ENCODE measurements at regions not wholly inside any gene's neighbourhood (a gene's known extent, or its start where the extent isn't known, plus 50 kb on each side); places are given as distances from the start of the nearest gene placed in this dataset.

GRCh38 chr14:98146416-98146815 is 1125.6 kb downstream of the BCL11B start:
- POLR2A ChIA-PET: no interaction called here
- peaks cover 4% of the 10 kb centered on the region for H3K9me3 Mint-ChIP-seq
- no peak overlapping the region for H3K4me3 Mint-ChIP-seq
- no peak for DNase-seq (ENCODE audit: low spot score)
- H3K27me3 Mint-ChIP-seq (ENCODE audit: low read depth): no peaks in the 10 kb centered on the region
- no peak overlapping the region; the same call in 1 of the 2 replicates for H3K27ac Mint-ChIP-seq
- ATAC-seq: no peak
- CTCF ChIA-PET: no interaction called here
- H3K36me3 Mint-ChIP-seq: no peaks in the 10 kb centered on the region
- no peak for TF ChIP-seq ATF1 (CRISPR knock-in tag; IDR thresholded peaks at IDR 0.05)
- peaks cover 18% of the 10 kb centered on the region for H3K4me1 Mint-ChIP-seq

- Mint-ChIP-seq H3K9me3 (peaks cover 8% of the 10 kb centered on the region), H3K4me1 (peaks cover 7% of the 10 kb centered on the region), H3K27me3 (ENCODE audit: low read depth) (no peaks in the 10 kb centered on the region), H3K36me3 (no peaks in the 10 kb centered on the region), H3K27ac (no peak overlapping the region), H3K4me3 (no peak overlapping the region)
- POLR2A ChIA-PET: no interaction called here
- ATAC-seq: no peak
- CTCF ChIA-PET: no interaction called here
- no peak for TF ChIP-seq RORB (CRISPR knock-in tag; IDR thresholded peaks at IDR 0.05)
- TF ChIP-seq, protein P1, sequence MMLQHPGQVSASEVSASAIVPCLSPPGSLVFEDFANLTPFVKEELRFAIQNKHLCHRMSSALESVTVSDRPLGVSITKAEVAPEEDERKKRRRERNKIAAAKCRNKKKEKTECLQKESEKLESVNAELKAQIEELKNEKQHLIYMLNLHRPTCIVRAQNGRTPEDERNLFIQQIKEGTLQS (CRISPR knock-in tag; conservative IDR thresholded peaks at IDR 0.05): no peak
- no peak for DNase-seq (ENCODE audit: low spot score)
These were observed 1117.7 kb downstream of the BCL11B start for GRCh38 chr14:98154254-98154653.

DNA sequence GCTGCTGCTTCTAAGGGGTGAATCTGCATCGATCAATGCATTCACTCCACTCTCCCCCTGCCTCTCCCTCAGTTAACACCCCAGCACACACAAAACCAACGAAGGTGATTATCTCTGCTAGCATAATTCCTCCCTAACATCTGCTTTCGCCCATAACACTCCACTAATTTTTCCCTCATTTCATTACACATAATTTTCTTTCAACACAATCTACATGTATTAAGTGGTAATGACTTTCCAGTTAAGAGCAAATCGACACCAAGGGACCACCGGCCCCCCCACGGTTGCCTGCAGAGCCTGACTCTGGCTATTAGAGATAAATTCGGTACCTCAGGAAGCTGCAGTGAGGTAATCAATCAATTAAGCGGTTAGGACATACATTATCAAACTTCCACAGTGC is 1115.6 kb downstream of the BCL11B start:
- H3K9me3 Mint-ChIP-seq: peaks cover 4% of the 10 kb centered on the region
- ChIA-PET POLR2A (no interaction called here), CTCF (no interaction called here)
- no peaks in the 10 kb centered on the region for H3K36me3 Mint-ChIP-seq
- H3K4me3 Mint-ChIP-seq: no peak overlapping the region
- ATAC-seq: no peak
- H3K27me3 Mint-ChIP-seq (ENCODE audit: low read depth): no peaks in the 10 kb centered on the region
- H3K27ac Mint-ChIP-seq: no peak overlapping the region
- no peak for DNase-seq (ENCODE audit: low spot score)
- peaks cover 7% of the 10 kb centered on the region for H3K4me1 Mint-ChIP-seq
- no peak for TF ChIP-seq ATF1 (CRISPR knock-in tag; IDR thresholded peaks at IDR 0.05)
- no peak for TF ChIP-seq ZNF416 (CRISPR knock-in tag; IDR thresholded peaks at IDR 0.05)
- TF ChIP-seq ZNF317 (CRISPR knock-in tag; IDR thresholded peaks at IDR 0.05; ENCODE audit: borderline replicate concordance, low read depth): no peak
- TF ChIP-seq, protein P2, sequence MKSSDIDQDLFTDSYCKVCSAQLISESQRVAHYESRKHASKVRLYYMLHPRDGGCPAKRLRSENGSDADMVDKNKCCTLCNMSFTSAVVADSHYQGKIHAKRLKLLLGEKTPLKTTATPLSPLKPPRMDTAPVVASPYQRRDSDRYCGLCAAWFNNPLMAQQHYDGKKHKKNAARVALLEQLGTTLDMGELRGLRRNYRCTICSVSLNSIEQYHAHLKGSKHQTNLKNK (CRISPR knock-in tag; IDR thresholded peaks at IDR 0.05): no peak
- no peak for TF ChIP-seq SMAD3 (CRISPR knock-in tag; IDR thresholded peaks at IDR 0.05; ENCODE audit: borderline replicate concordance)
- TF ChIP-seq, protein P3, sequence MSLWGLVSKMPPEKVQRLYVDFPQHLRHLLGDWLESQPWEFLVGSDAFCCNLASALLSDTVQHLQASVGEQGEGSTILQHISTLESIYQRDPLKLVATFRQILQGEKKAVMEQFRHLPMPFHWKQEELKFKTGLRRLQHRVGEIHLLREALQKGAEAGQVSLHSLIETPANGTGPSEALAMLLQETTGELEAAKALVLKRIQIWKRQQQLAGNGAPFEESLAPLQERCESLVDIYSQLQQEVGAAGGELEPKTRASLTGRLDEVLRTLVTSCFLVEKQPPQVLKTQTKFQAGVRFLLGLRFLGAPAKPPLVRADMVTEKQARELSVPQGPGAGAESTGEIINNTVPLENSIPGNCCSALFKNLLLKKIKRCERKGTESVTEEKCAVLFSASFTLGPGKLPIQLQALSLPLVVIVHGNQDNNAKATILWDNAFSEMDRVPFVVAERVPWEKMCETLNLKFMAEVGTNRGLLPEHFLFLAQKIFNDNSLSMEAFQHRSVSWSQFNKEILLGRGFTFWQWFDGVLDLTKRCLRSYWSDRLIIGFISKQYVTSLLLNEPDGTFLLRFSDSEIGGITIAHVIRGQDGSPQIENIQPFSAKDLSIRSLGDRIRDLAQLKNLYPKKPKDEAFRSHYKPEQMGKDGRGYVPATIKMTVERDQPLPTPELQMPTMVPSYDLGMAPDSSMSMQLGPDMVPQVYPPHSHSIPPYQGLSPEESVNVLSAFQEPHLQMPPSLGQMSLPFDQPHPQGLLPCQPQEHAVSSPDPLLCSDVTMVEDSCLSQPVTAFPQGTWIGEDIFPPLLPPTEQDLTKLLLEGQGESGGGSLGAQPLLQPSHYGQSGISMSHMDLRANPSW (CRISPR knock-in tag; conservative IDR thresholded peaks at IDR 0.05; ENCODE audit: low read depth): no peak
- no peak for TF ChIP-seq HMGXB4 (CRISPR knock-in tag; IDR thresholded peaks at IDR 0.05)
- no peak for TF ChIP-seq HMGA2 (CRISPR knock-in tag; IDR thresholded peaks at IDR 0.05)
- no peak for TF ChIP-seq ZBTB21 (CRISPR knock-in tag; IDR thresholded peaks at IDR 0.05; ENCODE audit: borderline replicate concordance)
- TF ChIP-seq ZNF138 (CRISPR knock-in tag; conservative IDR thresholded peaks at IDR 0.05): no peak
- no peak for TF ChIP-seq E2F1 (CRISPR knock-in tag; IDR thresholded peaks at IDR 0.05)
- TF ChIP-seq, protein P4, sequence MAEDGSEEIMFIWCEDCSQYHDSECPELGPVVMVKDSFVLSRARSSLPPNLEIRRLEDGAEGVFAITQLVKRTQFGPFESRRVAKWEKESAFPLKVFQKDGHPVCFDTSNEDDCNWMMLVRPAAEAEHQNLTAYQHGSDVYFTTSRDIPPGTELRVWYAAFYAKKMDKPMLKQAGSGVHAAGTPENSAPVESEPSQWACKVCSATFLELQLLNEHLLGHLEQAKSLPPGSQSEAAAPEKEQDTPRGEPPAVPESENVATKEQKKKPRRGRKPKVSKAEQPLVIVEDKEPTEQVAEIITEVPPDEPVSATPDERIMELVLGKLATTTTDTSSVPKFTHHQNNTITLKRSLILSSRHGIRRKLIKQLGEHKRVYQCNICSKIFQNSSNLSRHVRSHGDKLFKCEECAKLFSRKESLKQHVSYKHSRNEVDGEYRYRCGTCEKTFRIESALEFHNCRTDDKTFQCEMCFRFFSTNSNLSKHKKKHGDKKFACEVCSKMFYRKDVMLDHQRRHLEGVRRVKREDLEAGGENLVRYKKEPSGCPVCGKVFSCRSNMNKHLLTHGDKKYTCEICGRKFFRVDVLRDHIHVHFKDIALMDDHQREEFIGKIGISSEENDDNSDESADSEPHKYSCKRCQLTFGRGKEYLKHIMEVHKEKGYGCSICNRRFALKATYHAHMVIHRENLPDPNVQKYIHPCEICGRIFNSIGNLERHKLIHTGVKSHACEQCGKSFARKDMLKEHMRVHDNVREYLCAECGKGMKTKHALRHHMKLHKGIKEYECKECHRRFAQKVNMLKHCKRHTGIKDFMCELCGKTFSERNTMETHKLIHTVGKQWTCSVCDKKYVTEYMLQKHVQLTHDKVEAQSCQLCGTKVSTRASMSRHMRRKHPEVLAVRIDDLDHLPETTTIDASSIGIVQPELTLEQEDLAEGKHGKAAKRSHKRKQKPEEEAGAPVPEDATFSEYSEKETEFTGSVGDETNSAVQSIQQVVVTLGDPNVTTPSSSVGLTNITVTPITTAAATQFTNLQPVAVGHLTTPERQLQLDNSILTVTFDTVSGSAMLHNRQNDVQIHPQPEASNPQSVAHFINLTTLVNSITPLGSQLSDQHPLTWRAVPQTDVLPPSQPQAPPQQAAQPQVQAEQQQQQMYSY (CRISPR knock-in tag; IDR thresholded peaks at IDR 0.05): no peak
- no peak for TF ChIP-seq CREB1 (CRISPR knock-in tag; IDR thresholded peaks at IDR 0.05)
- TF ChIP-seq NR1H2 (CRISPR knock-in tag; IDR thresholded peaks at IDR 0.05): no peak
- TF ChIP-seq KAT7 (CRISPR knock-in tag; IDR thresholded peaks at IDR 0.05; ENCODE audit: borderline replicate concordance): no peak
- no peak for TF ChIP-seq GTF2I (CRISPR knock-in tag; conservative IDR thresholded peaks at IDR 0.05)
- no peak for TF ChIP-seq ERG (CRISPR knock-in tag; IDR thresholded peaks at IDR 0.05)
- TF ChIP-seq SP1 (CRISPR knock-in tag; conservative IDR thresholded peaks at IDR 0.05): no peak

Data from WTC11 (cell line).